ENCODE measurements at regions not wholly inside any gene's neighbourhood (a gene's known extent, or its start where the extent isn't known, plus 50 kb on each side); places are given as distances from the start of the nearest gene placed in this dataset.

GRCh38 chr4:23361453-23361852 is 528.4 kb downstream of the PPARGC1A start:
- TF ChIP-seq EZH2 (IDR thresholded peaks at IDR 0.05; ENCODE audit: low read length, missing control alignments) (no peak), CTCF (conservative IDR thresholded peaks at IDR 0.05 in 1 of 2, IDR thresholded peaks at IDR 0.05 in 1 of 2; ENCODE audit: low read depth in 1 of 2, low read length in 2 of 2) (no peak)

All from fibroblast of lung (primary cell).